Fibroblast of skin of back (primary cell): ENCODE measurements at regions not wholly inside any gene's neighbourhood (a gene's known extent, or its start where the extent isn't known, plus 50 kb on each side); places are given as distances from the start of the nearest gene placed in this dataset.
"Not testable (repeated sequence)": the region's sequence is repeated elsewhere in the genome, so short reads cannot be mapped to it uniquely, and the experiment has no call there.

ENCODE experiments used
- DNase-seq: peaks from one replicate; pipeline ENCODE4 v3.0.0-alpha.2; 2013

GRCh38 chrX:42290608-42291007 is 367.3 kb upstream of the CASK start:
- no peak for DNase-seq

GRCh38 chrX:42289492-42290385 is 366.4 kb upstream of the CASK start:
- DNase-seq, result no peak

GRCh38 chrX:42285681-42286080 is 362.3 kb upstream of the CASK start:
- DNase-seq, result not testable (repeated sequence)

GRCh38 chrX:42276982-42277690 is 353.8 kb upstream of the CASK start:
- DNase-seq, result no peak

- DNase-seq, result no peak
These were observed 350.8 kb upstream of the CASK start for GRCh38 chrX:42274151-42274550.

- DNase-seq, result no peak
These were observed 350.0 kb upstream of the CASK start for GRCh38 chrX:42273387-42273786.

GRCh38 chrX:42269186-42269585 is 345.8 kb upstream of the CASK start:
- peak; percentile 4 for DNase-seq

- no peak for DNase-seq
These were observed 337.5 kb upstream of the CASK start for GRCh38 chrX:42260854-42261253.

GRCh38 chrX:42248226-42248625 is 324.9 kb upstream of the CASK start:
- no peak for DNase-seq

- no peak for DNase-seq
These were observed 323.9 kb upstream of the CASK start for GRCh38 chrX:42247241-42247640.

GRCh38 chrX:42246814-42247213 is 323.5 kb upstream of the CASK start:
- no peak for DNase-seq

- DNase-seq, result no peak
These were observed 318.6 kb upstream of the CASK start for GRCh38 chrX:42242004-42242403.

GRCh38 chrX:42241421-42241820 is 318.1 kb upstream of the CASK start:
- no peak for DNase-seq

GRCh38 chrX:42237956-42238355 is 314.6 kb upstream of the CASK start:
- peak; percentile 21 for DNase-seq

- no peak for DNase-seq
These were observed 306.2 kb upstream of the CASK start for GRCh38 chrX:42229533-42229932.

- no peak for DNase-seq
These were observed 297.3 kb upstream of the CASK start for GRCh38 chrX:42220666-42221065.

- no peak for DNase-seq
These were observed 296.7 kb upstream of the CASK start for GRCh38 chrX:42220083-42220482.

- DNase-seq, result peak; percentile 8
These were observed 295.9 kb upstream of the CASK start for GRCh38 chrX:42219231-42219630.

GRCh38 chrX:42195506-42195905 is 272.2 kb upstream of the CASK start:
- DNase-seq, result no peak

GRCh38 chrX:42189576-42189975 is 266.2 kb upstream of the CASK start:
- no peak for DNase-seq

GRCh38 chrX:42188730-42189129 is 265.4 kb upstream of the CASK start:
- no peak for DNase-seq

- no peak for DNase-seq
These were observed 253.4 kb upstream of the CASK start for GRCh38 chrX:42176789-42177188.

GRCh38 chrX:42175843-42176242 is 252.5 kb upstream of the CASK start:
- no peak for DNase-seq

GRCh38 chrX:42157923-42158322 is 234.6 kb upstream of the CASK start:
- not testable (repeated sequence) for DNase-seq
